ENCODE measurements at regions not wholly inside any gene's neighbourhood (a gene's known extent, or its start where the extent isn't known, plus 50 kb on each side); places are given as distances from the start of the nearest gene placed in this dataset.

DNA sequence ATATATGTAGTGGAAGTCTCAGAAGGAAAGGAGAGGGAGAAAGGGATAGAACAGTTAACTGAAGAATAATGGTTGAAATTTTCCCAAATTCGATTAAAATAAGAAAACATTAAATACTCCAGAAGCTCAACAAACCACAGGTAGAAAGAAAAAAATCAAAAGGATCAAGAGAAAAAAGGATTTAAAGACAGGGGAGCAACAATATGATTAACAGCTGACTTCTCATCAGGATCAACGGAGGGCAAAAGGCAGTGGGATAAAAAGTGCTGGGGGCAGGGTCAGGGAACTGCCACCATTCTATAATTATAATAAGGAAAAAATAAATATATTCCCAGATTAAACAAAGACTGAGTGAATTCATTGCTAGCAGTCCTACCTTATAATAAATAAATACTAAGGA lies 55.3 kb downstream of the CDKN2C start:
- DNase-seq (ENCODE audit: low read depth) (no peak), FAIRE-seq (no peak)
- H3K36me3 ChIP-seq (ENCODE audit: control insufficient read depth, insufficient read depth, low read length) = no peaks in the 10 kb centered on the region
- TF ChIP-seq, protein P1, sequence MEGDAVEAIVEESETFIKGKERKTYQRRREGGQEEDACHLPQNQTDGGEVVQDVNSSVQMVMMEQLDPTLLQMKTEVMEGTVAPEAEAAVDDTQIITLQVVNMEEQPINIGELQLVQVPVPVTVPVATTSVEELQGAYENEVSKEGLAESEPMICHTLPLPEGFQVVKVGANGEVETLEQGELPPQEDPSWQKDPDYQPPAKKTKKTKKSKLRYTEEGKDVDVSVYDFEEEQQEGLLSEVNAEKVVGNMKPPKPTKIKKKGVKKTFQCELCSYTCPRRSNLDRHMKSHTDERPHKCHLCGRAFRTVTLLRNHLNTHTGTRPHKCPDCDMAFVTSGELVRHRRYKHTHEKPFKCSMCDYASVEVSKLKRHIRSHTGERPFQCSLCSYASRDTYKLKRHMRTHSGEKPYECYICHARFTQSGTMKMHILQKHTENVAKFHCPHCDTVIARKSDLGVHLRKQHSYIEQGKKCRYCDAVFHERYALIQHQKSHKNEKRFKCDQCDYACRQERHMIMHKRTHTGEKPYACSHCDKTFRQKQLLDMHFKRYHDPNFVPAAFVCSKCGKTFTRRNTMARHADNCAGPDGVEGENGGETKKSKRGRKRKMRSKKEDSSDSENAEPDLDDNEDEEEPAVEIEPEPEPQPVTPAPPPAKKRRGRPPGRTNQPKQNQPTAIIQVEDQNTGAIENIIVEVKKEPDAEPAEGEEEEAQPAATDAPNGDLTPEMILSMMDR (IDR thresholded peaks at IDR 0.05; ENCODE audit: insufficient read depth, low read length, severe bottlenecking) = no peak
- no peak overlapping the region for H3K4me3 ChIP-seq (ENCODE audit: low read depth, low read length)
- no peaks in the 10 kb centered on the region for H3K27me3 ChIP-seq (ENCODE audit: control insufficient read depth, insufficient read depth, low read length)

DNA sequence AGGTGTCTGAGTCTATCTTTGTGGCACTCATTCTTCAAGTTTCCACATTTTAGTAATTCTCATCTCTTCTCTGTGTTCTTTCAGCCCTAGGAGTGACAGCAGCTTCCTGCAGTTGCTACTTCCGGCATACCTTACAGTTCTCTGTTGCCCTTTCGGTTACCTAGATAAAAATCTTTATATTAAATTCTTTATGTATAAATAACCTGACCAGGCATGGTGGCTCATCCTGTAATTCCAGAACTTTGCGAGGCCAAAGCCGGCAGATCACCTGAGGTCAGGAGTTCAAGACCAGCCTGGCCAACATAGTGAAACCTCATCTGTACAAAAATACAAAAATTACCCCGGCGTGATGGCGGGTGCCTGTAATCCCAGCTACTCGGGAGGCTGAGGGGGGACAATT lies 62.9 kb downstream of the CDKN2C start:
- Histone ChIP-seq H3K36me3 (ENCODE audit: control insufficient read depth, insufficient read depth, low read length) (no peaks in the 10 kb centered on the region), H3K4me3 (ENCODE audit: low read depth, low read length) (no peak overlapping the region), H3K27me3 (ENCODE audit: control insufficient read depth, insufficient read depth, low read length) (no peaks in the 10 kb centered on the region)
- TF ChIP-seq, protein P1 (IDR thresholded peaks at IDR 0.05; ENCODE audit: insufficient read depth, low read length, severe bottlenecking) = no peak
- no peak for FAIRE-seq
- DNase-seq (ENCODE audit: low read depth) = no peak

DNA sequence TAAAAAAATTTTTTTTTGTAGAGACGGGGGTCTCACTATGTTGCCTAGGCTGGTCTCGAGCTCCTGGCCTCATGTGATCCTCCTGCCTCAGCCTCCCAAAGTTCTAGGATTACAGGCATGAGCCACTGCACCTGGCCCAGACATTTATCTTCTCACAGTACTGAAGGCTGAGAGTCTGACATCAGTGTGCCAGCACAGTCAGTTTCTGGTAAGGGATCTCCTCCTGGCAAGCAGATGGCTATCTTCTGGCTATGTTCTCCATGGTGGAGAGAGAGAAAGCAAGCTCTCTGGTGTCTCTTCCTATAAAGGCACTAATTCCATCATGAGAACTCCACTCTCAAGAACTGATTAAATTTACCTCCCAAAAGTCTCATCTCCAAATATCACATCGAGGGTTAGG lies 57.8 kb upstream of the C1orf185 start:
- Histone ChIP-seq H3K36me3 (ENCODE audit: control insufficient read depth, insufficient read depth, low read length) (no peaks in the 10 kb centered on the region), H3K4me3 (ENCODE audit: low read depth, low read length) (no peak overlapping the region), H3K27me3 (ENCODE audit: control insufficient read depth, insufficient read depth, low read length) (no peaks in the 10 kb centered on the region)
- DNase-seq (ENCODE audit: low read depth) = no peak
- no peak for FAIRE-seq
- TF ChIP-seq, protein P1 (IDR thresholded peaks at IDR 0.05; ENCODE audit: insufficient read depth, low read length, severe bottlenecking) = no peak

DNA sequence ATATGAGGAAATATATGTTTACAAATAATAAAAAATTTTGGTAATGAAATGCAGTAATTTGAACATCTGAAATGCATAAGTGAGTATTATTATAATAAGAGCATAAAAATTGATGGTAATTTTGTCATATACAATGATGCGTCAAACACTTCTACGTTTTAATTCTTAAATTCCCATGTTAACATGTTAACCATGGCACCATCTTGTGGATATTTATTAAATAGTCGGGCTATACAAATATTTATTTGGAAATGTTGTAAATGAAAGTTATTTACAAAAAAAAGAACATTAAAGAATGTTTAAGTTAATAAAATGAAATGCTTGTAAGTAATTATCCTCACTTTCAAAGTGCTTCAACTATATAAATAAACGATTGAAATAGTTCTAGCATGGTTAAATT lies 57.2 kb upstream of the C1orf185 start:
- TF ChIP-seq, protein P1 (IDR thresholded peaks at IDR 0.05; ENCODE audit: insufficient read depth, low read length, severe bottlenecking) = no peak
- peak; percentile 23 for DNase-seq (ENCODE audit: low read depth)
- FAIRE-seq = no peak
- Histone ChIP-seq H3K27me3 (ENCODE audit: control insufficient read depth, insufficient read depth, low read length) (no peaks in the 10 kb centered on the region), H3K36me3 (ENCODE audit: control insufficient read depth, insufficient read depth, low read length) (no peaks in the 10 kb centered on the region), H3K4me3 (ENCODE audit: low read depth, low read length) (no peak overlapping the region)

DNA sequence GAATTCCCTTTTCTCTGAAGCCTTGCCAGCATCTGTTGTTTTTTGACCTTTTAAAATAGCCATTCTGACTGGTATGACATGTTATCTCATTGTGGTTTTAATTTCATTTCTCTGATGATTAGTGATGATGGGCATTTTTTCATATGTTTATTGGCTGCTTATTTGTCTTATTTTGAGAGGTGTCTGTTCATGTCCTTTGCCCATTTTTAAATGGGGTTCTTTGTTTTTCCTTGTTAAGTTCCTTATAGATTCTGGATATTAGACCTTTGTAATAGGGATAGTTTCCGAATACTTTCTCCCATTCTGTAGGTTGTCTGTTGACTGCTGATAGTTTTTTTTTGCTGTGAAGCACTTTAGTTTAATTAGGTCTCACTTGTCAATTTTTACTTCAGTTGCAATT lies 54.0 kb upstream of the C1orf185 start:
- DNase-seq (ENCODE audit: low read depth) (no peak), FAIRE-seq (no peak)
- TF ChIP-seq, protein P1 (IDR thresholded peaks at IDR 0.05; ENCODE audit: insufficient read depth, low read length, severe bottlenecking) = no peak
- Histone ChIP-seq H3K36me3 (ENCODE audit: control insufficient read depth, insufficient read depth, low read length) (no peaks in the 10 kb centered on the region), H3K4me3 (ENCODE audit: low read depth, low read length) (no peak overlapping the region), H3K27me3 (ENCODE audit: control insufficient read depth, insufficient read depth, low read length) (peaks cover 1% of the 10 kb centered on the region)

DNA sequence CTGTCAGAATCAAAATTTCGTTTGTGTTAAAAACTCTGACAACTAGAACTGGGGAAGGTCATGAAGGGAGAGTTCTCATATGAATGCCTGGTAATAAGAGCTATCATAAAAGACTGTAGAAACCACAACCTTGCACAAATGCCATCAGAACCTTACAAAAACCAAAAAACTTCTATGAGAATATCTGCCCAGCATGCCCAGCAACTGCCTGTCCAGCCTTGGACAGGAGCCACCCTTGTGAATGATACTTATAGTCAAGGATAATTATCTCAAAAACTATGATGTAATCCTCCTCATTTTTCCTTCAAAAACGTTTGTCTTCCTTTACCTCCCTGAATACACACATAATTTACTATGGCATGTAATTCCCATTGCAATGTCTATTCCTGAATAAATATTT lies 53.4 kb upstream of the C1orf185 start:
- FAIRE-seq (no peak), DNase-seq (ENCODE audit: low read depth) (no peak)
- TF ChIP-seq, protein P1 (IDR thresholded peaks at IDR 0.05; ENCODE audit: insufficient read depth, low read length, severe bottlenecking) = no peak
- H3K4me3 ChIP-seq (ENCODE audit: low read depth, low read length) = no peak overlapping the region
- peaks cover 1% of the 10 kb centered on the region for H3K27me3 ChIP-seq (ENCODE audit: control insufficient read depth, insufficient read depth, low read length)
- H3K36me3 ChIP-seq (ENCODE audit: control insufficient read depth, insufficient read depth, low read length) = no peaks in the 10 kb centered on the region

All from bronchial epithelial cell (primary cell).